Embryonic facial prominence (tissue), 1 donor: ENCODE measurements at regions not wholly inside any gene's neighbourhood (a gene's known extent, or its start where the extent isn't known, plus 50 kb on each side); places are given as distances from the start of the nearest gene placed in this dataset.
"Not testable (repeated sequence)": the region's sequence is repeated elsewhere in the genome, so short reads cannot be mapped to it uniquely, and the experiment has no call there.

Experiments used
- DNase-seq: peaks from one replicate; pipeline ENCODE4 v3.0.0-alpha.2; 2016; ENCODE audit errors: extremely low spot score

- DNase-seq: not testable (repeated sequence)
These were observed 476.6 kb downstream of the MID1IP1 start for GRCh38 chrX:39277685-39278390.

GRCh38 chrX:39283239-39283638, 482.0 kb downstream of the MID1IP1 start:
- no peak for DNase-seq

GRCh38 chrX:39288592-39288991, 487.3 kb downstream of the MID1IP1 start:
- no peak for DNase-seq

GRCh38 chrX:39289827-39290226, 488.6 kb downstream of the MID1IP1 start:
- DNase-seq: no peak

- DNase-seq: no peak
These were observed 491.9 kb downstream of the MID1IP1 start for GRCh38 chrX:39293203-39293602.

- no peak for DNase-seq
These were observed 495.2 kb downstream of the MID1IP1 start for GRCh38 chrX:39296472-39296871.

- no peak for DNase-seq
These were observed 497.6 kb downstream of the MID1IP1 start for GRCh38 chrX:39298821-39299220.

- DNase-seq: no peak
These were observed 498.4 kb downstream of the MID1IP1 start for GRCh38 chrX:39299615-39300014.

GRCh38 chrX:39301036-39301435, 499.8 kb downstream of the MID1IP1 start:
- DNase-seq: no peak

GRCh38 chrX:39302838-39303237, 501.6 kb downstream of the MID1IP1 start:
- no peak for DNase-seq

- DNase-seq: no peak
These were observed 503.5 kb downstream of the MID1IP1 start for GRCh38 chrX:39304746-39305145.

GRCh38 chrX:39307488-39307887, 506.2 kb downstream of the MID1IP1 start:
- no peak for DNase-seq

- DNase-seq: no peak
These were observed 506.9 kb downstream of the MID1IP1 start for GRCh38 chrX:39308126-39308525.

GRCh38 chrX:39309018-39309635, 507.9 kb downstream of the MID1IP1 start:
- DNase-seq: no peak

- DNase-seq: no peak
These were observed 508.5 kb downstream of the MID1IP1 start for GRCh38 chrX:39309721-39310152.

GRCh38 chrX:39310891-39311290, 509.6 kb downstream of the MID1IP1 start:
- DNase-seq: no peak

GRCh38 chrX:39311646-39312045, 510.4 kb downstream of the MID1IP1 start:
- no peak for DNase-seq

- DNase-seq: no peak
These were observed 511.9 kb downstream of the MID1IP1 start for GRCh38 chrX:39313146-39313545.

GRCh38 chrX:39318506-39319343, 517.5 kb downstream of the MID1IP1 start:
- DNase-seq: no peak

- DNase-seq: no peak
These were observed 518.9 kb downstream of the MID1IP1 start for GRCh38 chrX:39320165-39320564.

GRCh38 chrX:39322496-39322895, 521.2 kb downstream of the MID1IP1 start:
- no peak for DNase-seq

GRCh38 chrX:39324233-39324930, 523.1 kb downstream of the MID1IP1 start:
- no peak for DNase-seq
